Prostate gland (tissue), 2 donors: ENCODE measurements at regions not wholly inside any gene's neighbourhood (a gene's known extent, or its start where the extent isn't known, plus 50 kb on each side); places are given as distances from the start of the nearest gene placed in this dataset.

Experiments
- CTCF ChIP-seq, 4 experiments: fragments of 200-600 bp in 2 of 4; fragments of 450-650 bp in 2 of 4; sonication (generic) in 2 of 4; IDR thresholded peaks; 1 replicate in 3 of 4; 2 replicates in 1 of 4; pipeline ENCODE4 v1.5.1; 2016 to 2019; ENCODE audit warnings: antibody characterized with exemption in 4 of 4, mild to moderate bottlenecking in 2 of 4, moderate library complexity in 2 of 4
- POLR2A ChIP-seq: fragments of 450-650 bp; IDR thresholded peaks from one replicate; pipeline ENCODE4 v1.6.1; 2016; ENCODE audit warnings: antibody characterized with exemption, mild to moderate bottlenecking
- POLR2AphosphoS5 ChIP-seq: sonication (generic); formaldehyde crosslinking; IDR thresholded peaks from one replicate; pipeline ENCODE4 v1.6.1; 2017; ENCODE audit warnings: antibody characterized with exemption

GRCh38 chr18:38957736-38958135 lies 1392.1 kb upstream of the CELF4 start:
- TF ChIP-seq CTCF (IDR thresholded peaks at IDR 0.05) (no peak), POLR2A (no peak), POLR2AphosphoS5 (no peak)
